CD4-positive, alpha-beta T cell treated with Interleukin-4 for 1 hour (primary cell): ENCODE measurements at regions not wholly inside any gene's neighbourhood (a gene's known extent, or its start where the extent isn't known, plus 50 kb on each side); places are given as distances from the start of the nearest gene placed in this dataset.

Experiments
- DNase-seq, 2 donors: peaks; one replicate each; pipeline ENCODE4 v3.0.0-alpha.2; 2020 to 2022

DNA sequence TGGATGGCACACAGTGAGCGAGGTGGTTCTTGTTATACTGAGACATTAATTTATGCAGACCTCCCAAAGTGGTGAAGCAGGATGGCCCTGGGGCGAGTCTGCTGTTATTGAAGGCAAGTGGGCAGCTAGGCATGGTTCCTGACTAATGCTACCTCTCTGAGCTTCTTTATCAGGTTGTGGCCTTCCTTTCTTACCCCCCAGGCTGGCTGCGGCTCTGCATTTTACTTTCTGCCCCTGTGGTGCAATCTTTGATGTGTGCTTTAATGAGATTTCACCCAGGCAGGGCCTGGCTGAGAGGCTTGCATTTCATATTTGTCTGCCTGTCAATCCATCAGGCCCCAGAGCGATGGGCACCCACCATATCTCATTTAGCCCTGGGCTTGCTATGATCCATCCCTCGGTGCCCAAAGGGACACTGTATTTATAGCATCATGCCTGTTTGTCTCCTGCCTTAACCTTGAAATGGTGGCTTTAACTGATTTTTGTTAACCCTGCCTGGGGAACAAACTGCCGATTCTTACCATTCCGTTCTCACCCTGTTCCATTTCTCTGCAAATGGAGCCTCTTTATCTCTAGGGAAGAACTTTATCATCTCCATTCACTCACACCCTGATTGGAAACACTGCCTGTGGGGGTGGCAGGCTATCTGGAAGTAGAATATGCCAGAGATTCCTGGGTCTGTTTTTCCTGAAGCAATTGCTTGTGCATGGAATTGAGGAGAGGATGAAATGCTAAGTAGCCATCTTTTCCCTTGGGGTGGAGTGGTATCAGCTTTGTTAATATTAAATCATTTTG, 316.2 kb upstream of the THSD7B start:
- no peak for DNase-seq

DNA sequence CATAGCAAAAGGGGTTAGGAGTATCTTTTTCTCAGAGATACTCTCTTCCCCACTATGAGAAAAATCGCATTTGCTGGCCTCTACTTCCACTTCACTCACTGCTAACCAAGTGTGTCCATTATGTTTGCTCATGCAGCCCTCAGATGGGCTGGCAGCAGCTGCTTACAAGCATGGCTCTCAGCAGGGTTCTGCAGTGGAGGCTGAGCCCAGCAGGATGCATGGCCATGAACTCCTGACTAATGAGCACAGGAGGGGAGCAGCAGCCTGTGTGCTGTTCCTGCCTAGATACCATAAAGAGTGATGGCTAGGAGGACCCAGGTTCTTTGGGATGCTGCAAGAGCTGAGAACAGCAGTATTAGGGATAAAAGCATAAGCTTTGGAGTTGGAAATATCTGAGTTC, 316.9 kb upstream of the THSD7B start:
- DNase-seq: no peak

- no peak for DNase-seq
Observed at GRCh38 chr2:136444323-136444722, 321.0 kb upstream of the THSD7B start.

DNA sequence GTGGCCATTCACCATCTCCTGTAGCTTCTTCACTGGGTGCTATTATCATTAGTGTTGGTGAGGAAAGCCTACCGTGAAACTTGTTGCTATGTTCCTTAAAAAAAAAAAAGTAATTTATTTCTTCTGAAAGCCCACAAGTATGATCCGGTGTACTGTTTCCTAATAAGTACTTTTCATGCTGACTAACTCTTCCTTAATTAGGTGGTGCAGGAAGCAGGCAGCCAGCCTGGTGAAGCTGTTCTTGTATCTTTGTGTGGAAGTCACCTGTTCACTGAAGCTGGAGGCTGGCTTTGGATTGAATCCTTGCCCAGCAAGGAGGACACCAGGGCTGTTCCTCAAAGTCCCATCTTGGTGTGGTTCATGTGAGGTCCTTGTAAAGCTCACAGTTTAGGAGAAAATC, 321.7 kb upstream of the THSD7B start:
- DNase-seq: no peak

- DNase-seq: no peak
Observed at GRCh38 chr2:136441979-136442714, 323.2 kb upstream of the THSD7B start.

- DNase-seq: no peak
Observed at GRCh38 chr2:136439064-136439676, 321.2 kb upstream of the CXCR4 start.

DNA sequence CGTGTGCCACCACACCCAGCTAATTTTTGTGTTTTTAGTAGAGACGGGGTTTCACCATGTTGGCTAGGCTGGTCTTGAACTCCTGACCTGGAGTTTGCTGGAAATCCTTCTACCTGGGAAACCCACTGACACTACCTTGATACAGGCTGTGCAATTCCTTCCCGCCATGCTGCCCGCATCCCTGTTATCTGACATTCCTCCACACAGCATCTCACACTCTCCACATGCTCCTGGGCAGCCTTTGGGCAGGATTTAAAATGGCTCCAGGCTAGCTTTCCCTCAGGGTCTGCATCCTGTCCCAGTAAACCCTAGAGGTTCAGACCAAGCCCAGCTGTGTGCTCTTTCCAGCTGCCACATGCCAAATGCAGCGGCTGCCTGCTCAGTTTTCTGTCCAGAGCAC, 319.5 kb upstream of the CXCR4 start:
- no peak for DNase-seq

- DNase-seq: no peak
Observed at GRCh38 chr2:136436936-136437335, 319.0 kb upstream of the CXCR4 start.

- no peak for DNase-seq
Observed at GRCh38 chr2:136434251-136434715, 316.3 kb upstream of the CXCR4 start.

GRCh38 chr2:136433261-136433660, 315.3 kb upstream of the CXCR4 start:
- DNase-seq: no peak

GRCh38 chr2:136424112-136424511, 306.2 kb upstream of the CXCR4 start:
- peak in 1 of 2 donors; percentile 19 for DNase-seq

- DNase-seq: peak; percentile 76 to 77
Observed at GRCh38 chr2:136423516-136423996, 305.6 kb upstream of the CXCR4 start.

DNA sequence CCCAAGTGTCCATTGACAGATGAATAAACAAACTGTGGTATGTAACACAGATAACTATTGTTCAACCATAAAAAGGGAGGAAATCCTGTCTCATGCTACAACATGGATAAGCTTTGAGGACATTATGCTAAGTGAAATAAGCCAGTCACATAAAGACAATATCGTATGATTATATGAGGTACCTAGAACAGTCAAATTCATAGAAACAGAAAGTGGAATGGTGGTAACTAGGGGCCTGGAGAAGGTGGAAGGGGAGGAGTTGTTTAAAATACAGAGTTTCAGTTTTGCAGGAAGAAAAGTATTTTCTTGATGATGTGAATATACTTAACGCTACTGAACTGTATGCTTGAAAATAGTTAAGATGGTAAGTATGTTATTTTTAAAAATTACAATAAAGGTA, 304.6 kb upstream of the CXCR4 start:
- no peak for DNase-seq

- no peak for DNase-seq
Observed at GRCh38 chr2:136420346-136420745, 302.4 kb upstream of the CXCR4 start.

- no peak for DNase-seq
Observed at GRCh38 chr2:136411946-136412345, 294.0 kb upstream of the CXCR4 start.

DNA sequence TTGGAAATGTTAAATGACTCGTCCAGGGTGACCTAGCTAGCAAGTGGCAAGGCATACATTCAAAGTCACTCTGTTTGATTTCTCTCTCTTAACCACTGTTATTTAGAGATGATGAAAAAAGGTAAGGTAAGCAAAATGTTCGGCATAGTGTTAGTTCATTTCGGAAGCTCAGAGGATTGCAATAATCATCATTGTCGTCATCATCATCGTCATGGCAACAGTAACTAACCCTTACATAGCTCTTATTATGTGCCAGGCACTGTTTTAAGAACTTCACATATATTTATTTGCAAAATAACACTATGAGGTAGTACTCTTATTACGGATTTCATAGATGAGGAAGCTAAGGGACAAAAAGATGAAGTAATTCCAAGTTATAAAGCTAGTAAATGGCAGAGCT, 292.7 kb upstream of the CXCR4 start:
- DNase-seq: no peak

DNA sequence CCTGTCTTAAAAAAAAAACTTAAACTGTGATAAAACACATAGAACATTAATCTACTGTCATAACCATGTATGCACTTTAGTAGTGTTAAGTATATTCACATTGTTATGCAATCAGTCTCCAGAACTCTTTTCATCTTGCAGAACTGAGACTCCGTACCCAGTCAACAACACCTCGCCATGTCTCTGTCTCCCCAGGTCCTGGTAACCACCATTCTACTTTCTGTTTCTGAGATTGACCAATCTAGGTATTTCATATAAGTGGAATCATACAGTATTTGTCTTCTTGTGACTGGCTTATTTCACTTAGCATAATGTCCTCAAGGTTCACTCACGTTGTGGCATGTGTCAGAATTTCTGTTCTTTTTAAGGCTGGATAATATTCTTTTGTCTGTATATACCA, 290.8 kb upstream of the CXCR4 start:
- no peak for DNase-seq

GRCh38 chr2:136407952-136408318, 290.0 kb upstream of the CXCR4 start:
- no peak for DNase-seq

DNA sequence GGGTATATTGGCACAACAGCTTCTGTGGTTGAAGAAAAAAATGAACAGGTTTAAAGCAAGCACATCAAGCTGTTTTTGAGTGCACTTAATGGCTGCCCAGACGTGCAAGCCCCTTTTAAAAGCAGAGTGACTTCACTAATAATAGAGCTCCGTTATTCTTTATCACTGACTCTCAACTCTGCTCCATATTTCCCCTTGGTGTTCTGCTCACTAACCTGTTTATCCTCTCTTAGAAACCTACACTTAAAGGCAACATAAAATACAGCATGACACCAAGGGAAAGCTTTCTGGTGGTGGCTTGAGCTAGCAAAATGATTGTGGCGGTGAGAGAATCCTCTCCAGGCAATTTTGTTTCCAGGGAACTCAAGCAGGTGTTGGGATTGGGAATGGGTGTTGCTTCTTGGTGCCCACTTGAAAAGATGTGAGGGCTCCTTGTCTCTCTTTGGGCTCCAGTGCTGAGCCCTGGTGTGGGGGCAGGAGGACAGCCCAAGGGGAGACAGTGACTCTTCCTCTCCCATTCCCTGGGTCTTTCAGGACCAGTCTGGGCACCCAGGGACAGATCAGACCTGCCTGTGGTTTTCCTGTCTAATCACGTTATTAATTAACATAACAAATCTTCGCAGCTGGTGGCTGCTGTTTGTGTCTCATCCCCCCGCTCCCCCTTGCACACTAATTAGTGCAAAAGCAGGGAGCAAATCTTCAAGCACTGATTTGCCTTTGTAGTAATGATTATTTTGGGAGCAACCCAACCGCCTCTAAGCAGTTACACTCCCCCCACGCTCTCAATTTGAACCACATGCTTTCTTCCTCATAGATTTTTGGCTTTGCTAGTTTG, 289.4 kb upstream of the CXCR4 start:
- no peak for DNase-seq

DNA sequence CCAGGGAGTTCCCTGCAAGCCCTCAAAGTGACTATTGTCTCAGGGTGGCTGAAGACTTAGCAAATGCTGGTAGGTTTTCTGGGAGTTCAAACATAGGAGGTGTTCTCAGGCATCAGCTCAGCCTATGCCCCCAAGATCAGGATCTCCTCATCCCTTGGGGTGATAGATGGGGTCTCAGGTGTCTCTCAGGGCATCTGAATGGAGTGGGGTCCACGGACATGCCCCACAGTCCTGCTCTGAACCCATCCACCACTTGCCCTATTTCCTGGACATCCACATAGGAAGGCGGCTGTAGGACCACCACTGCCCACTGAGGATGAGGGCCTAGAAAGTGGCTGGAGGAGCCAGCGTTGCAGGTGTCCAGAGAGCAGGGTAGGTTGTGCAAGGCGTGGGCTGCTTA, 287.0 kb upstream of the CXCR4 start:
- DNase-seq: no peak

DNA sequence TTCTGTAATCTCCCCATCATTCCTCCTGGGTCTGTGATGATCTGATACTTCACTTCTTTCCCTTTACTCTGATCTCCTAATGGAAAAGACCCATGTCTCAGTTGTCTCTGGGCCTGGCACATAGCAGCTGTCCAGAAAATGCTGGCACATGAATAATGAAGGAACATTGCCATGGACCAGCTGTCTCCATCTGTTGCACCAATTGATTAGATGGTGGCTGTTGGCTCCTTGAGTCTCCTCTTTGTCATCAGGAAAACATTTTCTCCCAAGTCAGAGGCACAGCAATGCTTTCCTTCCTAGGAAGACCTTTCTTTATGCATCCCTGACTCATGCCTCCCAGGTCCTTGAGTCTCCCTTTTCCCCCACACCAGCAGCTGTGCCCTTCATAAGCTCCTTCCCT, 286.2 kb upstream of the CXCR4 start:
- DNase-seq: no peak

DNA sequence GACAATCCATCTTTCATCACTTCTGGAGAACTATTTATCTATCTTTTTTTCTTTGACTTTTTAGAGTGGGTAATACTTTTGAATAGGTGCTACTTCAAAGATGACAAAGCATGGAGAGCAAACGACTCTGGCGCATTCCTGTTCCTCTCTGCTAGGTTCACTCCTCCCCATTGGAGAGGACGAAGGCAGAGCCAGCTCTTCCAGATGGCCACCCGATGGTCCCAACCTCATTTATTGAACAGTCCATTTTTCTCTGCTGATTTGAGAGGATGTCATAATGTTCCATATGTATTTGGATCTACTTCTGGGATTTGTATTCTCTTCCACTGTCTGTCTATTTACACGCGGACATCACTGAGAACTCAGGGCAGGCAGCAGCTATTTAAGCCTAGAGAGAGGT, 284.3 kb upstream of the CXCR4 start:
- no peak for DNase-seq
